HG03159 (cell line): ENCODE measurements at regions not wholly inside any gene's neighbourhood (a gene's known extent, or its start where the extent isn't known, plus 50 kb on each side); places are given as distances from the start of the nearest gene placed in this dataset.

ENCODE experiments used
- ATAC-seq: cut with Tn5 transposase; IDR thresholded peaks from one replicate; pipeline ENCODE4 v1.9.1; 2021; ENCODE audit warnings: mild to moderate bottlenecking, moderate library complexity; ENCODE audit not compliant: unreplicated experiment

DNA sequence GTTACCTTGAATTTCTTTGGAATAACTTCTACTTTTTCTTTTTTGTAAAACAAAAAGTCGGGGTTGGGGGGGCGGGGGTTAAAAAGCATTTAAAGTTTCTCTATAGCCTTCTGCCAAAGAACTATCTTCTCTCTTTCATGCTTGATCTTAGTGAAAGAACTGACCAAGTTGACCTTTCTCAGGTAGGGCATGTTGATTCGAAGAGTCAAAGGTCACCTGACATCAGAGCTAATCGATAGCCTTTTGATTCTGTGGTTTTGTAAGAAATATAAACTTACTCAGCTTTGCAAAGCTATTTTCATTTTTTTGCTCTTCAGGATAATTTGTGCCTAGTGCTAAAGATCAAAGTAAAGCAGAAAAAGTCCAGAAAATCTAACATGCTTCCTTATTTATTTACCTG lies 181.5 kb downstream of the IRS2 start:
- ATAC-seq, result no peak

- no peak for ATAC-seq
Observed at GRCh38 chr13:109602356-109602755, 184.0 kb downstream of the IRS2 start.

DNA sequence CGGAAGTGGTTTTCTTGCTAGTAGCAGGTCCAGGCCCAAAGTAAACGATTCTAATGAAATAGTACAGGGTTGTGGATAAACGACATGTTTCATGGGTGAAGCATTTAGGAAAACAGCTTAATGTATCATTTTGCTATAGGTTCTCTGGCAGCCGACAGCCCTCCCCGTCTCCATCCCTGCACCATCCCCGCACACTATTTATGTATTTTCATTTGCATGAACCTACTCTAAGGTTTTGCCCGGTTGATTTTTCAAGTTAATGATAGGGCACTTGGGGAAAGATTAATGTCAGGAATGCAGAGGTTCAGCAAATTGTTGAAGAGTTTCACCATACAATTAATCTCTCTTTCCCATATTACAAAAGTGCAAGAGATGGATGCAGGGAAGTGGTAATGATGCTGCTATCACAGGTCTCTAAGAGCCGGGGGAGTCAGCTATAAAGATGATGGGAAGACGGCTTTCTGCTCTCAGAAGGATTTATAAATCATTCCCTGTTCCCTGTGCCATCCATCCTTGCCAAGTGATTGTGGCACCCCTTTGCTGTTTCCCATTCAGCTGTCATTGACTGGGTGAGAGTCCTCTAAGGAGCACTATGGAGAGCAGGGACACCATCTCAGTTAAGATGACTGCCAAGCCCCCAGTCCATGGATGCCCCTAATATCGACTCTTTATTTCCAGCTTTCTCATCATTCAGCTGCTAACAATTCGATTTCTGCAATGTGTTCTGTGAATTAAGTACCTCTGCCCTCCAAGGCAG lies 186.3 kb downstream of the IRS2 start:
- no peak for ATAC-seq

- ATAC-seq, result no peak
Observed at GRCh38 chr13:109595471-109595870, 190.9 kb downstream of the IRS2 start.

DNA sequence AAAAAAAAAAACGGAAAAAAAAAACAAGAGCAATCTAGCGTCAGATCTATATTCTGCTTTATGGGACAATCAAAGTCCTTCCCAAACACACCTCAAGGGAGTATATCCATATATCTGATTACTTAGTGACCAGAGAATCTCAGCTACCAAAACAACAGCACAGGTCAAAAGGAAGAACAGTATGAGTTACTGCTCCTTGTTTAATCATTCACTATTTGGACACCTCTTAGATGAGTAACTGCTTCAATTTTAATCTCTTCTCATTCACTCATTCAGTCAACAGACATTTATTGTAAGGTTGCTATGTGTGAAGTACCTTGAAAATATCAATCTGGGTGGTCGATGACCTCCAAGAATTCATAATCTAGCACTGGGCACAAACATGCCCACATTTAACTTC lies 193.2 kb downstream of the IRS2 start:
- no peak for ATAC-seq

- ATAC-seq, result no peak
Observed at GRCh38 chr13:109592770-109593169, 193.6 kb downstream of the IRS2 start.

GRCh38 chr13:109587689-109588088 lies 198.7 kb downstream of the IRS2 start:
- no peak for ATAC-seq

GRCh38 chr13:109586509-109587346 lies 199.7 kb downstream of the IRS2 start:
- no peak for ATAC-seq

DNA sequence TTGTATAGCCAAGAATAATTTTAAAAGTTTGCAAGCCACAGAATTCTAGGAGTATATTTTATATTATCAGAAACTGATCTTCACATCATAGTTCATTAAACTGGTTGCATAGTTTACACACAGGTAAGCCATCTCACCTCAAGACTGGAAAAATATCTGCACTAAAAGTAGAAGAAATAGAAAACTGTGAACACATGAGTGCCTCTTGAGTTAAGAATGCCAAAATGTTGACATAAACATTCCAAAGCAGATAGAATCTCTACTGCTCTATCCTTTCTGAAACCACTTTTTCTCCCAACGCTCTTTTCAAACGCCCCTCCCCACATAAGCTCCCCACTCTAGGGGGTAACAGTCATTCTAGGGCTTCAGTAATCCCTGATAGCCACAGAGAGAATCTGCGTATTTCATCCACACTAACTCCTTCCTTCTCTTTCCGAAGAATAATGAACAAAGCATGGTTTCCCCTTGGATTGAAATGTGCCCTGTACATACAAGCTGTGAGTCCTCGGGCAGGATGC lies 201.5 kb downstream of the IRS2 start:
- no peak for ATAC-seq

DNA sequence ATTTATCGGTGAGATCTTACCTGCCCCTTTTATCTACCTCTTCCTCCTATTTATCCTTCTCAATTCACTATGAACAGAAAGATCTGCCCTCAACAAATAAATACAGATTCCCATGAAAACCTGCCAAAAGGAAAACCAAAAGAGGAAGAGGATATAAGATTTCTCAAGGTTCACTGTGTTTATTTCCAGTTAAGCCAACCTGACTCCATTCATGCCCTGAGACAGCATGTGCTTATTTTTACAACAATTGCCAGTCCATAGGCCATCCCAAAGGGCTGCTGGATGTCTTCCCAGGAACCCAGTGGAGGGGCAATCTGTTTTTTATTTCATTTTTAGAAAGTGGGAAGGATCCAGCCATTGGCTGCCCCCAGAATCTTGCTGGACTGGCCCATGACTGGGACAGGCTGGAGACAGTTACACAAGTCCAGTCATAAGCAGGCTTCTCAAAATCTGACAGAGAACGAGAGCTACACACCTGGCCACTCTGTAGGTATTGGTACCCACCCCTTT lies 209.1 kb downstream of the IRS2 start:
- no peak for ATAC-seq

GRCh38 chr13:109576331-109576813 lies 210.0 kb downstream of the IRS2 start:
- no peak for ATAC-seq

- ATAC-seq, result no peak
Observed at GRCh38 chr13:109575821-109576220, 210.6 kb downstream of the IRS2 start.

DNA sequence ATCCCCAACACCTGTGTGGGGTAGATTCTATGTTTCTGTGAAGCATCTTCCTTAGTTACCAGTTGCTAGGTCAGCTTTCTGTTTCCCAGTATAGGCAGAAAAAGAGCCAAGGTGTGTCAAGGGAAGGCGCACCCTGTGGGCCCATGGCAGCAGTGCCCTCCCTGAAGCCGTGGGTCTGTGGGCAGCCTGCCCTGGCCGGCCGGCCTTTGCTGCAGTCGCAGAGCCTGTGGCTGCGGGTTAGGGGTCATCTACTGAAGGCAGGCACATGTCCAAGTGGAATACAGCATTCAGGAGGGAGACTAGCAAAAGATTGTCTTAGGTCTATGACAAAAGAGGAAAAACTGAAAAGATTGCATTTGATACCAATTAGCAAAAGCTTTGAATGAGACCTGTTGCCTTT lies 214.0 kb downstream of the IRS2 start:
- ATAC-seq, result no peak

GRCh38 chr13:109569958-109570711 lies 216.2 kb downstream of the IRS2 start:
- peak; percentile 97 for ATAC-seq

DNA sequence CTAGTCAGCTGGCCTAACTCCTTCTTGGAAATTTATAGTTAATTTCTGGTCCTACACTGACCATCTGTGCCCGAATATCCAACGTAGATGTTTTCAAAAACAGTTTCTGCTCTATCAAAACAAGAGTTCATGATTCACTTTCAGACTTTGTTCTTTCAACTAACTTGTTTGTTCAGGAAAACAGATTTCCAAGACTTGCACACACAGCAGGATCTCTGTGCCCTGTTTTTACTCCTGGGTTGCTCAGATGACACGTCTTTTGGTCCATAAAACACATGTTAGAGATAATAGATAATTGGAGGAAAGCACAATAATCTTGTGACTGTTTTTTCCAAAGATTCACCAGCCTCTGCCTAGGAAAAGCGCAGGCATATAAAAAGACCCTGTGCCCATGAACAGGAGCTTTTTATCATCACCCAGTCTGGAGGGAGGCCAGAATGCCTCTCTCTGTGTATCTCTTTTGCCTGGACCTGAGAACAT lies 218.0 kb downstream of the IRS2 start:
- ATAC-seq, result no peak

DNA sequence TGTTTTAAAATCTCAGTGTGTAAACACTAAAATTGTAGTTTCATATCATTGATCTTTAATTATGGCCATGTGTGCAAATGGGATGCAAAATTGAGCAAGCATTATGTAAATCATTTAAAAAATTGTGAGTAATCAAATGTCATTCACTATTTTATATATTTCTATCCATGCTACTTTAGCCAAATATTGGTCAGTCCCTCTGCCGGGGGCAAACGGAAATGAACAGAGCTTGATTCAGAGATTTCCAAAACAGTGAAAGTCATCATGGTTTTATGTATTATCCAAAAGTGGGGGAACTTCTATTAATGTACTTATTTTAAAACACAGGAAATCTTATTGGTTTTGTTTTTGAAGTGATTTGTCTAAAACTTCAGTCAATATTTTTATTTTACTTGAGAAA lies 219.1 kb downstream of the IRS2 start:
- ATAC-seq, result no peak

DNA sequence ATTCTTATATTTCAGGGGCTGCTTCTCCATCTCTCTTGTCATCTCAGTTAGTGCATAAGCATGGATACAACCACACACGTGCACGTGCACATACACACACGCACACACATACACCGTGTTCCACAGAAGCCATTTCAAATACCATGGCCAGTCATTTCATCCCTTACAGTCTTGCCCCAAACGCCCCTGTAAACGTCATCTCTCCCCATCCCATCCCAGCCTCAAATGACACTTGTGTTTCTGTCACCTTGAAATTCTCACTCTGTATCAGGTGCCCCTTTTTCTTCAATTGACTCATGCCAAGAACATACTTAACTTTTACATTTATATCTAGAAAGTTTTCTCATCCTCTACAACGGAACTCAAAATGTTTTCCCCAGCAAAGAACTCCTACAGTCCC lies 220.5 kb downstream of the IRS2 start:
- ATAC-seq, result no peak

DNA sequence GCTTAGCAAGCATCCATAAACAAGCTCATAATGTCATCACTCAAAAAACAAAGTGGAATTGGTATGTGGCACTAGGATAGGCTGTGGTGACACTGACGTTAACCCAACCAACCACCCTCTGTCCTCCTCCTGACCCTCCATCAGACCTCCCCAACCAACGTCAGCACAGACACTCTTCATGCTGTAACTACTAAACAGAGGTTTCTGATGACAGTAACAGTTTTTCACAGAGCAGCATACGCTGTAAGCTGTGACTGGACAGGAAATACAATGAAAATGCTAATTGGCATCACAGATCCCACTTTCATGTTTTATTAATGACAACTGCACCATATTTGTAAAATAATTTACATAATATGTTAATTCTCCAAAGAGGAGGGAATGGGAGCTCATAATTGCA lies 238.0 kb downstream of the IRS2 start:
- no peak for ATAC-seq

DNA sequence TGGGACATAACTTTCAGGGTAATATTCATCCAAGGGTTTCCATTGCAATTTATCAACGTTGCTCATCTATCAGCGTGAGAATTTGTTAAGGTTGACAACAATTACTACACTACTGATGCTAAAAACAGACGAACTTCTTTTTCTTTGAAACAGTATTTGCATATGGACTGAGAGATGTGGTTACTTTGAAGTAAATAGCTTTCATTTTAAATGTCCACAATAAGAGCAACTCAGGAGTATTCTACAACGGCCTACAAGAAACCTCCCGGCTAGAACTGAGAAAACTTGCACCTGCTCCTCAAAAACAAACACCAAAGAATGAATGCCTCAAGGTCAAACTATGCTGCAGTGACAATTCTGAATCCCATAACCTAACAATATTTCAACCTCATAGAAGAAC lies 238.4 kb downstream of the IRS2 start:
- no peak for ATAC-seq

DNA sequence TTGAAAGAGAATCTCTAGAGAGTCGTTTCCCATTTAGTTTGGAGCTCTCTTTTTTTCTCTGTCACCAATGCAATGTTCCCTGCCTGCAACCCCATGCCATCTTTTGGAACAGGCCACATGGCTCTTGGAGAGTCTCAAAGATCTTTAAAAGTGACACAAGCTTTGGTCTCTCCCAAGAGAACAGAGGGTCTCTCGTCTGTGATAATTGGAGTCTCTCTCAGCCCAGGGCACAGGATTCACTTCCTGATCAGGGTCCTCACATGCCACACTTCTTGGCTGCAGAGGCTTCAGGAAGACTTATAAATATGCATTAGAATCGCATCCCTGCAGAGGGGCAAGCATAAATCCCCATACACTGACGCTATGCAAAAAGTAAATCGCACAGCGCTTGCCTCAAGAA lies 240.5 kb downstream of the IRS2 start:
- no peak for ATAC-seq

GRCh38 chr13:109541081-109541480 lies 245.3 kb downstream of the IRS2 start:
- ATAC-seq, result no peak
